ENCODE measurements at regions not wholly inside any gene's neighbourhood (a gene's known extent, or its start where the extent isn't known, plus 50 kb on each side); places are given as distances from the start of the nearest gene placed in this dataset.
"Not testable (repeated sequence)": the region's sequence is repeated elsewhere in the genome, so short reads cannot be mapped to it uniquely, and the experiment has no call there.

GRCh38 chrX:103428525-103428924, 52.2 kb downstream of the BEX3 start:
- DNase-seq: no peak
- TF ChIP-seq GATA1 (IDR thresholded peaks at IDR 0.05; ENCODE audit: low read depth, low read length): no peak
- TF ChIP-seq POLR2A (IDR thresholded peaks at IDR 0.05; ENCODE audit: low read length): no peak

- DNase-seq: not testable (repeated sequence)
Observed at GRCh38 chrX:103429026-103429425, 52.7 kb downstream of the BEX3 start.

- TF ChIP-seq GATA1 (IDR thresholded peaks at IDR 0.05; ENCODE audit: low read depth, low read length): no peak
- no peak for TF ChIP-seq POLR2A (IDR thresholded peaks at IDR 0.05; ENCODE audit: low read length)
- no peak for DNase-seq
Observed at GRCh38 chrX:103431316-103431715, 55.0 kb downstream of the BEX3 start.

- not testable (repeated sequence) for DNase-seq
Observed at GRCh38 chrX:103432841-103433240, 56.5 kb downstream of the BEX3 start.

GRCh38 chrX:103437147-103437873, 61.0 kb downstream of the BEX3 start:
- no peak for DNase-seq
- TF ChIP-seq POLR2A (IDR thresholded peaks at IDR 0.05; ENCODE audit: low read length) (no peak), GATA1 (IDR thresholded peaks at IDR 0.05; ENCODE audit: low read depth, low read length) (no peak)

GRCh38 chrX:103439161-103439560, 62.8 kb downstream of the BEX3 start:
- DNase-seq: peak; percentile 7 to 33
- no peak for TF ChIP-seq GATA1 (IDR thresholded peaks at IDR 0.05; ENCODE audit: low read depth, low read length)
- no peak for TF ChIP-seq POLR2A (IDR thresholded peaks at IDR 0.05; ENCODE audit: low read length)

- DNase-seq: no peak
- TF ChIP-seq GATA1 (IDR thresholded peaks at IDR 0.05; ENCODE audit: low read depth, low read length) (no peak), POLR2A (IDR thresholded peaks at IDR 0.05; ENCODE audit: low read length) (no peak)
Observed at GRCh38 chrX:103440621-103441020, 64.3 kb downstream of the BEX3 start.

GRCh38 chrX:103441878-103442535, 65.7 kb downstream of the BEX3 start:
- no peak for DNase-seq
- TF ChIP-seq POLR2A (IDR thresholded peaks at IDR 0.05; ENCODE audit: low read length): no peak
- no peak for TF ChIP-seq GATA1 (IDR thresholded peaks at IDR 0.05; ENCODE audit: low read depth, low read length)

- TF ChIP-seq POLR2A (IDR thresholded peaks at IDR 0.05; ENCODE audit: low read length): no peak
- DNase-seq: no peak
Observed at GRCh38 chrX:103442536-103442901, 66.2 kb downstream of the BEX3 start.

- DNase-seq: no peak
Observed at GRCh38 chrX:103446665-103447302, 70.4 kb downstream of the BEX3 start.

More at GRCh38 chrX:103446665-103447302, 70.4 kb downstream of the BEX3 start:
- no peak for TF ChIP-seq POLR2A (IDR thresholded peaks at IDR 0.05; ENCODE audit: low read length)
- TF ChIP-seq GATA1 (IDR thresholded peaks at IDR 0.05; ENCODE audit: low read depth, low read length): no peak
